ENCODE measurements at regions not wholly inside any gene's neighbourhood (a gene's known extent, or its start where the extent isn't known, plus 50 kb on each side); places are given as distances from the start of the nearest gene placed in this dataset.

DNA sequence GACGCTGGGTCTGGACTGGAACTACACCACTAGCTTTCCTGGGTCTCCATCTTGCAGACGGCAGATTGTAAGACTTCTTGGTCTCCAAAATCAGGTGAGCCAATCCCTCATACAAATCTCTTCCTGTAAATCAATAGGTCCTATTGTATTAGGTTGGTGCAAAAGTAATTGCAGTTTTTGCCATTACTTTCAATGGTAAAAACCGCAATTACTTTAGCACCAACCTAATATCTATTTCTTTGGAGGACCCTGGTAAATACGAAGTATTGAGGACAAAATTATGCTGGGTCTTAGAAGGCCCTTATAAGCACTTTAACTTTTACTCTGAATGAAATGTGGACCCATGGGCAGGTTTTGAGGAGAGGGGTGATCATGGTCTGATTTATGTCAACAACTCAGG, 330.6 kb upstream of the C16orf82 start:
- Histone ChIP-seq H3K9me2 (ENCODE audit: low read depth, low read length) (no peaks in the 10 kb centered on the region), H3K4me1 (ENCODE audit: insufficient read depth, low read length, severe bottlenecking) (no peaks in the 10 kb centered on the region), H3K36me3 (ENCODE audit: insufficient read depth, low read length) (no peaks in the 10 kb centered on the region), H4K20me1 (ENCODE audit: insufficient read depth, low read length) (no peaks in the 10 kb centered on the region), H3K27ac (ENCODE audit: low read depth, low read length, poor library complexity, severe bottlenecking) (no peak overlapping the region), H2AFZ (ENCODE audit: low read length) (no peak overlapping the region), H3K27me3 (ENCODE audit: insufficient read depth, low read length) (no peaks in the 10 kb centered on the region), H3K4me3 (ENCODE audit: low read depth, low read length, poor library complexity, severe bottlenecking) (no peak overlapping the region), H3K9me3 (ENCODE audit: low read length) (no peaks in the 10 kb centered on the region), H3F3A (ENCODE audit: insufficient read depth, low read length) (no peaks in the 10 kb centered on the region), H3K9ac (ENCODE audit: low read length) (no peak overlapping the region), H3K79me2 (ENCODE audit: insufficient read depth, low read length) (no peaks in the 10 kb centered on the region), H3K4me2 (ENCODE audit: low read length) (no peak overlapping the region)
- no peak for TF ChIP-seq EZH2 (IDR thresholded peaks at IDR 0.05; ENCODE audit: borderline replicate concordance, low read length)
- no peak for TF ChIP-seq CTCF (IDR thresholded peaks at IDR 0.05; ENCODE audit: low read length)

- no peak overlapping the region for H3K4me2 ChIP-seq (ENCODE audit: low read length)
- H3K9me2 ChIP-seq (ENCODE audit: low read depth, low read length): no peaks in the 10 kb centered on the region
Observed at GRCh38 chr16:26740771-26741170, 326.0 kb upstream of the C16orf82 start.

GRCh38 chr16:26742040-26742439, 324.7 kb upstream of the C16orf82 start:
- no peaks in the 10 kb centered on the region for H3K79me2 ChIP-seq (ENCODE audit: insufficient read depth, low read length)
- no peaks in the 10 kb centered on the region for H4K20me1 ChIP-seq (ENCODE audit: insufficient read depth, low read length)
- H3K4me3 ChIP-seq (ENCODE audit: low read depth, low read length, poor library complexity, severe bottlenecking): no peak overlapping the region
- no peaks in the 10 kb centered on the region for H3K36me3 ChIP-seq (ENCODE audit: insufficient read depth, low read length)
- H3K27me3 ChIP-seq (ENCODE audit: insufficient read depth, low read length): no peaks in the 10 kb centered on the region
- no peaks in the 10 kb centered on the region for H3K9me3 ChIP-seq (ENCODE audit: low read length)
- H3K4me1 ChIP-seq (ENCODE audit: insufficient read depth, low read length, severe bottlenecking): no peaks in the 10 kb centered on the region
- no peak overlapping the region for H2AFZ ChIP-seq (ENCODE audit: low read length)
- H3K4me2 ChIP-seq (ENCODE audit: low read length): no peak overlapping the region
- TF ChIP-seq CTCF (IDR thresholded peaks at IDR 0.05; ENCODE audit: low read length) (no peak), EZH2 (IDR thresholded peaks at IDR 0.05; ENCODE audit: borderline replicate concordance, low read length) (no peak)
- no peak overlapping the region for H3K9ac ChIP-seq (ENCODE audit: low read length)
- no peak overlapping the region for H3K27ac ChIP-seq (ENCODE audit: low read depth, low read length, poor library complexity, severe bottlenecking)
- no peaks in the 10 kb centered on the region for H3F3A ChIP-seq (ENCODE audit: insufficient read depth, low read length)
- no peaks in the 10 kb centered on the region for H3K9me2 ChIP-seq (ENCODE audit: low read depth, low read length)

More at GRCh38 chr16:26740771-26741170, 326.0 kb upstream of the C16orf82 start:
- no peaks in the 10 kb centered on the region for H3K27me3 ChIP-seq (ENCODE audit: insufficient read depth, low read length)
- H3K36me3 ChIP-seq (ENCODE audit: insufficient read depth, low read length): no peaks in the 10 kb centered on the region
- no peaks in the 10 kb centered on the region for H3K79me2 ChIP-seq (ENCODE audit: insufficient read depth, low read length)
- H4K20me1 ChIP-seq (ENCODE audit: insufficient read depth, low read length): no peaks in the 10 kb centered on the region
- no peaks in the 10 kb centered on the region for H3K4me1 ChIP-seq (ENCODE audit: insufficient read depth, low read length, severe bottlenecking)
- H3K9me3 ChIP-seq (ENCODE audit: low read length): no peaks in the 10 kb centered on the region
- no peaks in the 10 kb centered on the region for H3F3A ChIP-seq (ENCODE audit: insufficient read depth, low read length)
- no peak overlapping the region for H3K9ac ChIP-seq (ENCODE audit: low read length)
- TF ChIP-seq CTCF (IDR thresholded peaks at IDR 0.05; ENCODE audit: low read length) (no peak), EZH2 (IDR thresholded peaks at IDR 0.05; ENCODE audit: borderline replicate concordance, low read length) (no peak)
- no peak overlapping the region for H3K4me3 ChIP-seq (ENCODE audit: low read depth, low read length, poor library complexity, severe bottlenecking)
- H3K27ac ChIP-seq (ENCODE audit: low read depth, low read length, poor library complexity, severe bottlenecking): no peak overlapping the region
- H2AFZ ChIP-seq (ENCODE audit: low read length): no peak overlapping the region
